H1 (cell line): ENCODE measurements at regions not wholly inside any gene's neighbourhood (a gene's known extent, or its start where the extent isn't known, plus 50 kb on each side); places are given as distances from the start of the nearest gene placed in this dataset.
A peak's percentile ranks its signal among the peaks of the same experiment; 100 is the strongest.

Experiments used
- CTCF ChIA-PET: fragments of 300-600 bp; sonication (Branson Sonifier 250); formaldehyde crosslinking; loops from one replicate; lab custom pipeline; 2021; ENCODE audit not compliant: partially characterized antibody; lab: Charles Lee
- POLR2A ChIA-PET: fragments of 300-600 bp; sonication (Branson Sonifier 250); formaldehyde crosslinking; loops from one replicate; lab custom pipeline; 2021; ENCODE audit warnings: inconsistent platforms; ENCODE audit not compliant: partially characterized antibody; lab: Charles Lee
- DNase-seq, 2 experiments: peaks; one replicate each; pipeline versions ENCODE4 v3.0.0 to v3.0.0-alpha.2; 2010 to 2022; ENCODE audit warnings: low spot score in 2 of 2, low read depth in 1 of 2, mixed read lengths in 1 of 2
- FAIRE-seq: peaks from 2 replicates; lab custom pipeline; 2011; peaks lifted over from hg19 to GRCh38; lab: Jason Lieb, UNC
- H2AFZ ChIP-seq: 2 replicates; pipeline ENCODE4 v1.8.1; 2012; ENCODE audit warnings: low read length, inconsistent platforms
- H2AK5ac ChIP-seq: 2 replicates; pipeline ENCODE4 v1.6.1; 2013; ENCODE audit warnings: low read depth, low read length
- H2BK120ac ChIP-seq: replicated peaks from 2 replicates; pipeline ENCODE3; 2013; ENCODE audit warnings: low read depth, low read length, inconsistent platforms
- H2BK12ac ChIP-seq: 2 replicates; pipeline ENCODE4 v1.6.1; 2013; ENCODE audit warnings: low read depth, low read length
- H2BK15ac ChIP-seq: 2 replicates; pipeline ENCODE4 v1.6.1; 2013; ENCODE audit warnings: low read length
- H2BK20ac ChIP-seq: 2 replicates; pipeline ENCODE4 v1.6.1; 2013; ENCODE audit warnings: low read length
- H2BK5ac ChIP-seq: 2 replicates; pipeline ENCODE4 v1.6.1; 2013; ENCODE audit warnings: low read depth, low read length
- H3K14ac ChIP-seq: 2 replicates; pipeline ENCODE4 v1.6.1; 2013; ENCODE audit warnings: inconsistent platforms; ENCODE audit not compliant: insufficient read length
- H3K18ac ChIP-seq: 2 replicates; pipeline ENCODE4 v1.6.1; 2013; ENCODE audit warnings: low read length; ENCODE audit errors: extremely low read depth
- H3K23ac ChIP-seq: 2 replicates; pipeline ENCODE4 v1.6.1; 2013; ENCODE audit warnings: inconsistent platforms; ENCODE audit not compliant: insufficient read length
- H3K23me2 ChIP-seq: 2 replicates; pipeline ENCODE4 v1.6.1; 2013; ENCODE audit warnings: low read depth, low read length
- H3K27ac ChIP-seq: 2 replicates; pipeline ENCODE4 v1.6.1; 2011; ENCODE audit warnings: low read depth, low read length, inconsistent platforms
- H3K27me3 ChIP-seq, 4 experiments: replicated peaks in 1 of 4; 1 replicate in 1 of 4; 2 replicates in 3 of 4; pipeline versions ENCODE4 v1.6.1 to v1.8.1; 2011 to 2013; ENCODE audit warnings: low read length in 3 of 4, mild to moderate bottlenecking in 3 of 4, inconsistent platforms in 2 of 4, mixed read lengths in 2 of 4, moderate library complexity in 1 of 4; ENCODE audit not compliant: control insufficient read depth in 3 of 4, insufficient read depth in 3 of 4; ENCODE audit errors: extremely low read depth in 1 of 4
- H3K36me3 ChIP-seq, 4 experiments: 2 replicates each; pipeline versions ENCODE4 v1.6.1 to v1.8.1; 2011 to 2013; ENCODE audit warnings: mild to moderate bottlenecking in 4 of 4, low read length in 3 of 4, moderate library complexity in 2 of 4, control low read depth in 1 of 4, inconsistent platforms in 1 of 4; ENCODE audit not compliant: insufficient read depth in 4 of 4, control insufficient read depth in 2 of 4
- H3K4ac ChIP-seq: replicated peaks from 2 replicates; pipeline ENCODE3; 2013; ENCODE audit warnings: low read length, low read depth, mixed read lengths, inconsistent platforms; ENCODE audit not compliant: insufficient read length
- H3K4me1 ChIP-seq, 4 experiments: replicated peaks in 1 of 4; 1 replicate in 1 of 4; 2 replicates in 3 of 4; pipeline versions ENCODE4 v1.6.1 to v1.8.1; 2011 to 2013; ENCODE audit warnings: low read length in 3 of 4, inconsistent platforms in 2 of 4, mixed read lengths in 1 of 4; ENCODE audit not compliant: insufficient read depth in 4 of 4, control insufficient read depth in 3 of 4
- H3K4me2 ChIP-seq, 2 experiments: 2 replicates each; pipeline versions ENCODE4 v1.6.1 to v1.8.1; 2011 to 2013; ENCODE audit warnings: low read depth in 2 of 2, low read length in 2 of 2, control low read depth in 1 of 2, inconsistent platforms in 1 of 2, mild to moderate bottlenecking in 1 of 2; ENCODE audit not compliant: insufficient read depth in 1 of 2
- H3K4me3 ChIP-seq, 4 experiments: fragments of 200-600, 300-600 bp in 1 of 4; sonication (generic), shearing (Covaris generic), sonication (Bioruptor Twin) in 1 of 4; 2 replicates each; pipeline versions ENCODE4 v1.5.1 to v1.8.1; 2011 to 2016; ENCODE audit warnings: low read length in 4 of 4, low read depth in 3 of 4, control low read depth in 2 of 4, inconsistent platforms in 2 of 4, mild to moderate bottlenecking in 2 of 4, mixed read lengths in 1 of 4, moderate library complexity in 1 of 4; ENCODE audit not compliant: insufficient read depth in 2 of 4; ENCODE audit errors: extremely low read depth in 1 of 4
- H3K56ac ChIP-seq: replicated peaks from 2 replicates; pipeline ENCODE3; 2013; ENCODE audit warnings: low read depth, mild to moderate bottlenecking, mixed read lengths, low read length, inconsistent platforms; ENCODE audit not compliant: insufficient read length
- H3K79me1 ChIP-seq: 2 replicates; pipeline ENCODE4 v1.6.1; 2013; ENCODE audit warnings: low read depth, low read length, control low read depth
- H3K79me2 ChIP-seq, 2 experiments: 2 replicates each; pipeline versions ENCODE4 v1.6.1 to v1.8.1; 2012 to 2013; ENCODE audit warnings: low read length in 2 of 2, mild to moderate bottlenecking in 2 of 2, inconsistent platforms in 1 of 2; ENCODE audit not compliant: insufficient read depth in 2 of 2, control insufficient read depth in 1 of 2
- H3K9ac ChIP-seq, 4 experiments: replicated peaks in 1 of 4; 1 replicate in 1 of 4; 2 replicates in 3 of 4; pipeline versions ENCODE4 v1.6.1 to v1.8.1; 2011 to 2013; ENCODE audit warnings: low read depth in 3 of 4, low read length in 3 of 4, control low read depth in 2 of 4, mild to moderate bottlenecking in 2 of 4, moderate library complexity in 2 of 4, inconsistent platforms in 1 of 4; ENCODE audit errors: extremely low read depth in 1 of 4
- H3K9me3 ChIP-seq, 2 experiments: 2 replicates each; pipeline versions ENCODE4 v1.6.1 to v1.8.1; 2012 to 2013; ENCODE audit warnings: mild to moderate bottlenecking in 2 of 2, moderate library complexity in 2 of 2, control low read depth in 1 of 2, inconsistent platforms in 1 of 2, low read depth in 1 of 2, low read length in 1 of 2, mixed read lengths in 1 of 2; ENCODE audit not compliant: insufficient read depth in 2 of 2
- H4K20me1 ChIP-seq, 2 experiments: replicated peaks in 1 of 2; 2 replicates each; pipeline versions ENCODE3 to v1.8.1; 2011 to 2013; ENCODE audit warnings: inconsistent platforms in 2 of 2, low read length in 2 of 2, mild to moderate bottlenecking in 1 of 2; ENCODE audit not compliant: insufficient read depth in 2 of 2, control insufficient read depth in 1 of 2
- H4K5ac ChIP-seq: 2 replicates; pipeline ENCODE4 v1.6.1; 2013; ENCODE audit warnings: low read length, low read depth, mixed read lengths, inconsistent platforms; ENCODE audit not compliant: insufficient read length
- H4K8ac ChIP-seq: 2 replicates; pipeline ENCODE4 v1.8.0; 2013; ENCODE audit warnings: mild to moderate bottlenecking, moderate library complexity, low read length, inconsistent platforms; ENCODE audit not compliant: insufficient read depth; ENCODE audit errors: extremely low read depth
- H4K91ac ChIP-seq: replicated peaks from 2 replicates; pipeline ENCODE3; 2013; ENCODE audit warnings: low read length, mixed read lengths, inconsistent platforms; ENCODE audit not compliant: insufficient read length
- BACH1 ChIP-seq: IDR thresholded peaks from 2 replicates; pipeline ENCODE4 v1.6.1; 2012; ENCODE audit warnings: low read length, improper control_type of control experiment
- CHD2 ChIP-seq: IDR thresholded peaks from 2 replicates; pipeline ENCODE4 v1.6.1; 2012; ENCODE audit warnings: low read length, improper control_type of control experiment
- CREB1 ChIP-seq: IDR thresholded peaks from 2 replicates; pipeline ENCODE4 v1.6.1; 2012; ENCODE audit warnings: inconsistent platforms
- CTBP2 ChIP-seq: IDR thresholded peaks from 2 replicates; pipeline ENCODE4 v1.7.0; 2011; ENCODE audit warnings: borderline replicate concordance, mild to moderate bottlenecking, moderate library complexity, mixed read lengths, low read length; ENCODE audit not compliant: insufficient read depth, insufficient read length
- EGR1 ChIP-seq: IDR thresholded peaks from 2 replicates; pipeline ENCODE4 v1.6.1; 2011; ENCODE audit warnings: low read depth, low read length, borderline replicate concordance
- EP300 ChIP-seq, 2 experiments: IDR thresholded peaks; 1 replicate in 1 of 2; 2 replicates in 1 of 2; pipeline ENCODE4 v1.6.1; 2011 to 2012; ENCODE audit warnings: low read depth in 2 of 2, low read length in 2 of 2, mild to moderate bottlenecking in 2 of 2, borderline replicate concordance in 1 of 2, inconsistent platforms in 1 of 2, moderate library complexity in 1 of 2
- GABPA ChIP-seq: IDR thresholded peaks from 2 replicates; pipeline ENCODE4 v1.6.1; 2011; ENCODE audit warnings: mild to moderate bottlenecking, low read length, moderate library complexity, borderline replicate concordance; ENCODE audit not compliant: insufficient read depth
- HDAC6 ChIP-seq: IDR thresholded peaks from one replicate; pipeline ENCODE4 v1.7.1; 2012; ENCODE audit warnings: low read depth, mild to moderate bottlenecking, inconsistent platforms, low read length, moderate library complexity
- KDM1A ChIP-seq: fragments of 200-600, 300-600 bp; sonication (generic); IDR thresholded peaks from 2 replicates; pipeline ENCODE4 v1.7.1; 2016; ENCODE audit warnings: mild to moderate bottlenecking, low read length, borderline replicate concordance
- MAFK ChIP-seq: IDR thresholded peaks from 2 replicates; pipeline ENCODE4 v1.6.1; 2012; ENCODE audit warnings: low read depth, mild to moderate bottlenecking, improper control_type of control experiment, low read length
- PHF8 ChIP-seq: fragments of 200-600 bp; sonication (generic); conservative IDR thresholded peaks from 2 replicates; pipeline ENCODE4 v1.7.1; 2012; ENCODE audit warnings: low read depth, mild to moderate bottlenecking, inconsistent platforms, low read length, moderate library complexity
- POLR2AphosphoS5 ChIP-seq: IDR thresholded peaks from 2 replicates; pipeline ENCODE4 v1.6.1; 2011; ENCODE audit warnings: low read depth, low read length
- SIN3A ChIP-seq, 2 experiments: IDR thresholded peaks in 1 of 2; conservative IDR thresholded peaks in 1 of 2; 2 replicates each; pipeline ENCODE4 v1.6.1; 2011 to 2012; ENCODE audit warnings: low read length in 2 of 2, improper control_type of control experiment in 1 of 2, low read depth in 1 of 2, mild to moderate bottlenecking in 1 of 2
- SP4 ChIP-seq: IDR thresholded peaks from 2 replicates; pipeline ENCODE4 v1.6.1; 2012; ENCODE audit warnings: low read length, inconsistent platforms
- TBP ChIP-seq: IDR thresholded peaks from 2 replicates; pipeline ENCODE4 v1.6.1; 2011; ENCODE audit warnings: low read depth, low read length, improper control_type of control experiment
- TCF12 ChIP-seq: IDR thresholded peaks from 2 replicates; pipeline ENCODE4 v1.6.1; 2011; ENCODE audit warnings: low read depth, mild to moderate bottlenecking, low read length
- TF ChIP-seq, protein P1 (sequence below): IDR thresholded peaks from 2 replicates; pipeline ENCODE4 v1.6.1; 2012; ENCODE audit warnings: inconsistent platforms

DNA sequence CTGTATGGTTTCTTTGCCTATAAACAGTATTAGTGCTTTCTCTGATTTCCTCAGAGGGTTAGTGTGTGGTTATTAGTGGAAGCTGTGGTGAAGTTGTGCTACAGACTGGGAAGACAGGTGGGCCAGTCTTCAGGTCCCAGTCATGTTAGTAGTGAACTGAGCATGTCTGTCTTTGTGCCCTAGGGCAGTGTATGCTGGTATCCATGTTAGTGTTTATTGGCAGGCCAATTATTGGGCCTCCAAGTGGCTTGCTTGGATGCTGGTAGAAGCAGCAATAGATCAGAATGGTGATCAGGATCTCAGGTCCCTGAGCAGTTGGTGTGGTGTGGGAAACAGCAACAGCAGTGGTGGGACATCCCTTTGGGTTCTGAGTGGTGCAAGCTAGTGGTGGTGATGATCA, 137.6 kb downstream of the OTOR start:
- H3K18ac ChIP-seq = no peak overlapping the region
- no peaks in the 10 kb centered on the region for H3K79me2 ChIP-seq
- H3K9ac ChIP-seq = no peak overlapping the region
- CTCF ChIA-PET = interaction anchor here (0.8 kb wide), 1 partner anchor 84 kb away, joined by 3 read pairs; no protein-coding TSS in a partner anchor
- H2AFZ ChIP-seq = peak overlapping the region; percentile 3; the same call in 1 of the 2 replicates
- H2BK12ac ChIP-seq = no peak overlapping the region
- no peaks in the 10 kb centered on the region for H3K9me3 ChIP-seq
- H3K4me3 ChIP-seq = no peak overlapping the region
- no peaks in the 10 kb centered on the region for H3K79me1 ChIP-seq
- no peaks in the 10 kb centered on the region for H3K36me3 ChIP-seq
- FAIRE-seq (no peak), DNase-seq (no peak)
- H3K4me1 ChIP-seq = no peaks in the 10 kb centered on the region
- no peak overlapping the region for H3K4me2 ChIP-seq
- POLR2A ChIA-PET = no interaction called here
- H3K4ac ChIP-seq = no peak overlapping the region
- no peak overlapping the region for H2AK5ac ChIP-seq
- no peaks in the 10 kb centered on the region for H4K20me1 ChIP-seq
- no peak overlapping the region for H3K23ac ChIP-seq
- H3K14ac ChIP-seq = no peak overlapping the region
- no peak overlapping the region for H2BK15ac ChIP-seq
- no peak overlapping the region for H2BK20ac ChIP-seq
- H3K56ac ChIP-seq = no peak overlapping the region
- H2BK120ac ChIP-seq = no peak overlapping the region
- H4K8ac ChIP-seq = no peak overlapping the region
- no peak overlapping the region for H3K27ac ChIP-seq
- no peaks in the 10 kb centered on the region for H3K27me3 ChIP-seq
- no peak overlapping the region for H4K91ac ChIP-seq
- no peak overlapping the region for H4K5ac ChIP-seq
- no peak overlapping the region for H2BK5ac ChIP-seq
- H3K23me2 ChIP-seq = no peaks in the 10 kb centered on the region
- TF ChIP-seq EGR1 = no peak
- TF ChIP-seq EP300 (IDR thresholded peaks at IDR 0.05; ENCODE audit: borderline replicate concordance in 1 of 2, low read depth in 2 of 2, low read length in 2 of 2) = no peak
- no peak for TF ChIP-seq CTBP2
- no peak for TF ChIP-seq TCF12
- TF ChIP-seq CREB1 = no peak
- no peak for TF ChIP-seq POLR2AphosphoS5
- TF ChIP-seq PHF8 = no peak
- TF ChIP-seq HDAC6 = no peak
- TF ChIP-seq CHD2 = no peak
- TF ChIP-seq SIN3A (conservative IDR thresholded peaks at IDR 0.05 in 1 of 2, IDR thresholded peaks at IDR 0.05 in 1 of 2; ENCODE audit: low read depth in 1 of 2, low read length in 2 of 2) = no peak
- no peak for TF ChIP-seq TBP
- TF ChIP-seq KDM1A = no peak
- no peak for TF ChIP-seq MAFK
- TF ChIP-seq SP4 = no peak
- no peak for TF ChIP-seq BACH1
- TF ChIP-seq, protein P1, sequence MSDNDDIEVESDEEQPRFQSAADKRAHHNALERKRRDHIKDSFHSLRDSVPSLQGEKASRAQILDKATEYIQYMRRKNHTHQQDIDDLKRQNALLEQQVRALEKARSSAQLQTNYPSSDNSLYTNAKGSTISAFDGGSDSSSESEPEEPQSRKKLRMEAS = no peak
- TF ChIP-seq GABPA = no peak
